K562 (cell line): ENCODE measurements at regions not wholly inside any gene's neighbourhood (a gene's known extent, or its start where the extent isn't known, plus 50 kb on each side); places are given as distances from the start of the nearest gene placed in this dataset.

ENCODE experiments used
- ATAC-seq: fragments of 200-7000 bp; cut with Tn5 transposase; 3 replicates; pipeline ENCODE4 v1.9.1; 2020; ENCODE audit warnings: moderate library complexity
- BruUV-seq: library from RNA; stranded (reverse); fragments of 400-500 nt; replicated peaks from 2 replicates; lab custom pipeline; 2021; lab: Mats Ljungman, UMichigan
- CTCF ChIA-PET: fragments of 300-600 bp; formaldehyde crosslinking; extraction: SDS; loops from one replicate; lab custom pipeline; 2021; ENCODE audit warnings: low intra/inter-chr PET ratio; lab: Yijun Ruan, JAX
- POLR2A ChIA-PET: fragments of 300-600, 350-650 bp; sonication (Branson Sonifier 250); formaldehyde crosslinking; extraction: SDS; loops from one replicate; lab custom pipeline; 2021; ENCODE audit warnings: antibody characterized with exemption, inconsistent platforms; lab: Yijun Ruan, JAX
- DNase-seq, 4 experiments: peaks; one replicate each; pipeline versions ENCODE4 v3.0.0 to v3.0.0-alpha.2; 2011 to 2018; ENCODE audit warnings: low spot score in 3 of 4, mixed read lengths in 3 of 4; ENCODE audit errors: extremely low read depth in 1 of 4
- FAIRE-seq: peaks from 2 replicates; lab custom pipeline; 2011; peaks lifted over from hg19 to GRCh38; lab: Jason Lieb, UNC
- H2AFZ ChIP-seq: 2 replicates; pipeline ENCODE4 v1.6.0; 2011; ENCODE audit warnings: low read depth, low read length, control low read depth, inconsistent platforms
- H3K27ac ChIP-seq: fragments of 200-600 bp; 3 replicates; pipeline ENCODE4 v1.8.0; 2011; ENCODE audit warnings: low read depth, mild to moderate bottlenecking, control low read depth, inconsistent platforms, low read length, moderate library complexity, mixed read lengths; ENCODE audit errors: extremely low read depth
- H3K27me3 ChIP-seq, 2 experiments: fragments of 300-600 bp in 1 of 2; 2 replicates in 1 of 2; 3 replicates in 1 of 2; pipeline versions ENCODE4 v1.6.0 to v1.8.0; 2011; ENCODE audit warnings: inconsistent platforms in 2 of 2, low read length in 2 of 2, mild to moderate bottlenecking in 1 of 2, mixed read lengths in 1 of 2, moderate library complexity in 1 of 2; ENCODE audit not compliant: control insufficient read depth in 2 of 2, insufficient read depth in 2 of 2
- H3K36me3 ChIP-seq: fragments of 300-600 bp; 3 replicates; pipeline ENCODE4 v1.8.0; 2011; ENCODE audit warnings: mild to moderate bottlenecking, low read length, inconsistent platforms; ENCODE audit not compliant: control insufficient read depth, insufficient read depth
- H3K4me1 ChIP-seq, 2 experiments: fragments of 200-600 bp in 1 of 2; replicated peaks in 1 of 2; 2 replicates in 1 of 2; 3 replicates in 1 of 2; pipeline versions ENCODE4 v1.5.1 to v1.8.0; 2011; ENCODE audit warnings: inconsistent platforms in 2 of 2, low read length in 2 of 2, mild to moderate bottlenecking in 1 of 2, mixed read lengths in 1 of 2, moderate library complexity in 1 of 2; ENCODE audit not compliant: control insufficient read depth in 2 of 2, insufficient read depth in 2 of 2
- H3K4me2 ChIP-seq: 2 replicates; pipeline ENCODE4 v1.6.1; 2011; ENCODE audit warnings: low read length, control low read depth, inconsistent platforms, mixed read lengths; ENCODE audit not compliant: insufficient read depth
- H3K4me3 ChIP-seq: fragments of 200-600 bp; sonication (generic), shearing (Covaris generic); 2 replicates; pipeline ENCODE4 v1.5.1; 2016; ENCODE audit warnings: control low read depth, inconsistent platforms
- H3K79me2 ChIP-seq: fragments of 200-600 bp; 3 replicates; pipeline ENCODE4 v1.8.0; 2011; ENCODE audit warnings: low read length, inconsistent platforms; ENCODE audit not compliant: control insufficient read depth, insufficient read depth
- H3K9ac ChIP-seq, 2 experiments: 2 replicates each; pipeline versions ENCODE4 v1.6.0 to v1.6.1; 2011; ENCODE audit warnings: low read depth in 2 of 2, low read length in 2 of 2, control low read depth in 1 of 2, inconsistent platforms in 1 of 2, mild to moderate bottlenecking in 1 of 2, mixed read lengths in 1 of 2; ENCODE audit not compliant: insufficient read depth in 1 of 2
- H3K9me1 ChIP-seq: one replicate; pipeline ENCODE4 v1.6.0; 2011; ENCODE audit warnings: inconsistent platforms, mild to moderate bottlenecking, low read length, moderate library complexity; ENCODE audit not compliant: control insufficient read depth, insufficient read depth
- H3K9me3 ChIP-seq: replicated peaks from 2 replicates; pipeline ENCODE4 v1.5.1; 2011; ENCODE audit warnings: low read depth, low read length, inconsistent platforms; ENCODE audit not compliant: control insufficient read depth, insufficient read depth
- H4K20me1 ChIP-seq: replicated peaks from 2 replicates; pipeline ENCODE4 v1.6.1; 2011; ENCODE audit warnings: low read length, inconsistent platforms, mixed read lengths; ENCODE audit not compliant: control insufficient read depth, insufficient read depth
- BCL6 ChIP-seq: fragments of 250-450 bp; sonication (Bioruptor Pico); IDR thresholded peaks from 2 replicates; pipeline ENCODE4 v1.4.0; 2020
- CC2D1A ChIP-seq: fragments of 450-650 bp; IDR thresholded peaks from 2 replicates; pipeline ENCODE4 v1.6.1; 2017; ENCODE audit warnings: mild to moderate bottlenecking
- CEBPG ChIP-seq, 3 experiments: fragments of 200-800 bp in 1 of 3; sonication (Bioruptor generic) in 1 of 3; sonication (generic) in 1 of 3; formaldehyde crosslinking in 1 of 3; IDR thresholded peaks in 2 of 3; conservative IDR thresholded peaks in 1 of 3; 2 replicates each; pipeline versions ENCODE4 v1.6.1 to v1.8.0; 2016 to 2022; ENCODE audit warnings: missing compliant biosample characterization in 2 of 3, missing genetic modification characterization in 2 of 3, mild to moderate bottlenecking in 1 of 3, missing genetic modification reagents in 1 of 3
- CXXC5 ChIP-seq: fragments of 250-450 bp; sonication (Bioruptor Pico); IDR thresholded peaks from 2 replicates; pipeline ENCODE4 v1.8.0; 2022; ENCODE audit warnings: inconsistent platforms, mild to moderate bottlenecking, moderate library complexity
- FIP1L1 ChIP-seq: fragments of 200-400 bp; formaldehyde crosslinking; IDR thresholded peaks from 2 replicates; pipeline ENCODE4 v1.6.1; 2018; ENCODE audit warnings: mild to moderate bottlenecking, low read depth, low read length; ENCODE audit not compliant: poor library complexity, severe bottlenecking
- IRF2 ChIP-seq: sonication (generic); formaldehyde crosslinking; IDR thresholded peaks from 2 replicates; pipeline ENCODE4 v1.8.1; 2022; ENCODE audit warnings: mild to moderate bottlenecking, missing genetic modification reagents
- L3MBTL2 ChIP-seq: fragments of 450-650 bp; IDR thresholded peaks from 2 replicates; pipeline ENCODE4 v1.6.1; 2016; ENCODE audit warnings: mild to moderate bottlenecking, moderate library complexity
- MEF2D ChIP-seq: conservative IDR thresholded peaks from 2 replicates; pipeline ENCODE4 v1.6.1; 2016; ENCODE audit warnings: low read depth, missing genetic modification characterization, missing compliant biosample characterization
- MTA3 ChIP-seq: fragments of 450-650 bp; formaldehyde crosslinking; IDR thresholded peaks from 2 replicates; pipeline ENCODE4 v1.6.1; 2017; ENCODE audit warnings: mild to moderate bottlenecking, borderline replicate concordance
- PHF20 ChIP-seq: fragments of 450-650 bp; IDR thresholded peaks from 2 replicates; pipeline ENCODE4 v1.6.1; 2018; ENCODE audit not compliant: partially characterized antibody
- POLR2B ChIP-seq: fragments of 450-650 bp; IDR thresholded peaks from 2 replicates; pipeline ENCODE4 v1.6.1; 2018; ENCODE audit warnings: low read depth; ENCODE audit not compliant: partially characterized antibody
- ZKSCAN1 ChIP-seq: fragments of 150-350 bp; IDR thresholded peaks from 2 replicates; pipeline ENCODE4 v1.6.1; 2016; ENCODE audit warnings: low read depth, low read length
- ZNF184 ChIP-seq: sonication (generic); formaldehyde crosslinking; IDR thresholded peaks from 2 replicates; pipeline ENCODE4 v1.5.0; 2020; ENCODE audit warnings: missing genetic modification reagents
- ZNF197 ChIP-seq: fragments of 200-800 bp; sonication (Bioruptor generic); IDR thresholded peaks from 2 replicates; pipeline ENCODE4 v1.6.1; 2016; ENCODE audit warnings: low read depth, missing genetic modification characterization, missing compliant biosample characterization
- ZNF431 ChIP-seq: sonication (generic); formaldehyde crosslinking; IDR thresholded peaks from 2 replicates; pipeline ENCODE4 v1.8.0; 2022; ENCODE audit warnings: mild to moderate bottlenecking, missing genetic modification reagents
- ZNF551 ChIP-seq: fragments of 250-450 bp; sonication (Bioruptor Pico); IDR thresholded peaks from 2 replicates; pipeline ENCODE4 v1.5.0; 2021; ENCODE audit warnings: mild to moderate bottlenecking, moderate library complexity
- ZNF589 ChIP-seq: fragments of 200-800 bp; sonication (Bioruptor generic); IDR thresholded peaks from 2 replicates; pipeline ENCODE4 v1.6.1; 2016; ENCODE audit warnings: low read depth, missing genetic modification characterization, missing compliant biosample characterization
- ZNF668 ChIP-seq: fragments of 250-450 bp; sonication (Bioruptor Pico); IDR thresholded peaks from 2 replicates; pipeline ENCODE4 v1.8.0; 2022; ENCODE audit warnings: mild to moderate bottlenecking, inconsistent platforms
- ZNF77 ChIP-seq: fragments of 250-450 bp; sonication (Bioruptor Pico); IDR thresholded peaks from 2 replicates; pipeline ENCODE4 v1.5.0; 2020
- WGBS: fragments of 100-300 bp; shearing (Covaris generic); methylation state at CpG from one replicate; pipeline ENCODE4 v1.1.6; 2016; ENCODE audit warnings: low coverage, mixed read lengths; ENCODE audit not compliant: insufficient coverage; ENCODE audit errors: missing lambda C conversion rate; 5-methylcytosine and 5-hydroxymethylcytosine counted together
- in situ Hi-C: fragments of 300-500 bp; cut with MboI; formaldehyde crosslinking; loops from 4 replicates; pipeline ENCODE4 v1.15.0; 2018; ENCODE audit warnings: inconsistent platforms, mixed read lengths
- intact Hi-C: fragments of 100-400 bp; cut with micrococcal nuclease; formaldehyde crosslinking; loops from 2 replicates; pipeline ENCODE4 v1.14.2; 2022
- TF ChIP-seq, protein P1 (sequence below): sonication (generic); formaldehyde crosslinking; IDR thresholded peaks from 2 replicates; pipeline ENCODE4 v1.8.1; 2023; ENCODE audit warnings: mild to moderate bottlenecking, missing genetic modification reagents
- TF ChIP-seq, protein P2 (sequence below), 2 experiments: fragments of 200-800 bp in 1 of 2; sonication (Bioruptor generic) in 1 of 2; sonication (generic) in 1 of 2; formaldehyde crosslinking in 1 of 2; IDR thresholded peaks in 1 of 2; conservative IDR thresholded peaks in 1 of 2; 2 replicates each; pipeline versions ENCODE4 v1.5.0 to v1.6.1; 2016 to 2020; ENCODE audit warnings: missing compliant biosample characterization in 1 of 2, missing genetic modification characterization in 1 of 2, missing genetic modification reagents in 1 of 2

DNA sequence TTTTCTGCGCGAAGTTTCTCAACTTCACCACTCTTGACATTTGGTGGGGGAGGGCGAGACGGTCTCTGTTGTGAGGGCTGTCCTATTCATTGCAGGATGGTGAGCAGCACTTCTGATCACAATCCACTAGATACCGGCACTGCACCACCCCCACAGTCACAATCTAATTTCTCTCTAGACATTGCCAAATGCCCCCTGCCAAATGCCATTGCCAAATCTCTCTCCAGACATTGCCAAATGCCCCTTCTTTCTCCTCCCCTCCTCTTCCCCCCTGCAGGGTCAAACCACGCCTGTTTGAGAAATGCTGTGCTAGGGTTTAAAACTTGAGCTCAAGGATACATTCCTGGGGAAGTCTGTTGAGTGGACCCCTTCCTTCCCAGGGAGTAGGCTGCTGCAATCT, 603.5 kb upstream of the CDH4 start (continued):
- TF ChIP-seq, protein P1, sequence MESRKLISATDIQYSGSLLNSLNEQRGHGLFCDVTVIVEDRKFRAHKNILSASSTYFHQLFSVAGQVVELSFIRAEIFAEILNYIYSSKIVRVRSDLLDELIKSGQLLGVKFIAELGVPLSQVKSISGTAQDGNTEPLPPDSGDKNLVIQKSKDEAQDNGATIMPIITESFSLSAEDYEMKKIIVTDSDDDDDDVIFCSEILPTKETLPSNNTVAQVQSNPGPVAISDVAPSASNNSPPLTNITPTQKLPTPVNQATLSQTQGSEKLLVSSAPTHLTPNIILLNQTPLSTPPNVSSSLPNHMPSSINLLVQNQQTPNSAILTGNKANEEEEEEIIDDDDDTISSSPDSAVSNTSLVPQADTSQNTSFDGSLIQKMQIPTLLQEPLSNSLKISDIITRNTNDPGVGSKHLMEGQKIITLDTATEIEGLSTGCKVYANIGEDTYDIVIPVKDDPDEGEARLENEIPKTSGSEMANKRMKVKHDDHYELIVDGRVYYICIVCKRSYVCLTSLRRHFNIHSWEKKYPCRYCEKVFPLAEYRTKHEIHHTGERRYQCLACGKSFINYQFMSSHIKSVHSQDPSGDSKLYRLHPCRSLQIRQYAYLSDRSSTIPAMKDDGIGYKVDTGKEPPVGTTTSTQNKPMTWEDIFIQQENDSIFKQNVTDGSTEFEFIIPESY = no peak
- TF ChIP-seq, protein P2, sequence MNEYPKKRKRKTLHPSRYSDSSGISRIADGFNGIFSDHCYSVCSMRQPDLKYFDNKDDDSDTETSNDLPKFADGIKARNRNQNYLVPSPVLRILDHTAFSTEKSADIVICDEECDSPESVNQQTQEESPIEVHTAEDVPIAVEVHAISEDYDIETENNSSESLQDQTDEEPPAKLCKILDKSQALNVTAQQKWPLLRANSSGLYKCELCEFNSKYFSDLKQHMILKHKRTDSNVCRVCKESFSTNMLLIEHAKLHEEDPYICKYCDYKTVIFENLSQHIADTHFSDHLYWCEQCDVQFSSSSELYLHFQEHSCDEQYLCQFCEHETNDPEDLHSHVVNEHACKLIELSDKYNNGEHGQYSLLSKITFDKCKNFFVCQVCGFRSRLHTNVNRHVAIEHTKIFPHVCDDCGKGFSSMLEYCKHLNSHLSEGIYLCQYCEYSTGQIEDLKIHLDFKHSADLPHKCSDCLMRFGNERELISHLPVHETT (CRISPR knock-in tag; conservative IDR thresholded peaks at IDR 0.05 in 1 of 2, IDR thresholded peaks at IDR 0.05 in 1 of 2) = no peak
- TF ChIP-seq POLR2B (no peak), ZNF551 (CRISPR knock-in tag) (no peak), ZNF668 (CRISPR knock-in tag) (no peak), IRF2 (no peak)

DNA sequence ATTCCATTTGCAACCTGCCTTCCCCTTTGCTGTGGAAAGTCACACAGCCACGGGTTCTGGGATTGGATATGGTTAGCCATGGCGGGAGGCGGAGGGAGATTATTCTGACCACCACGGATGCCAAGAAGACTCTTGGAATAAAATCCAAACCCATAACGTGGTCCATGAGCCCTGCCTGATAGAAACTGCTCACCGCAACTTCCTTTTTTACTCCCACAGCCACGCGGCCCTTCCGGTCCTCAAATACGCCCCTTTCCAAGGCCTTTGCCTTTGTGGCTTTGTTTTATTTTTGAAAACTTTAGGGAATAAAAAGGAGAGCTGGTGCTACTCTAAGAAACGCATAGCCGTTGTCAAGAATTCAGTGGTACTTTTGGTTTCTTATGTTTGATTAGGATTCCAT, 602.5 kb upstream of the CDH4 start:
- Histone ChIP-seq H3K36me3 (no peaks in the 10 kb centered on the region), H2AFZ (no peak overlapping the region), H3K9me3 (no peaks in the 10 kb centered on the region), H3K9ac (no peak overlapping the region), H3K9me1 (no peaks in the 10 kb centered on the region), H3K4me3 (no peak overlapping the region), H4K20me1 (no peaks in the 10 kb centered on the region), H3K4me2 (no peak overlapping the region), H3K27ac (no peak overlapping the region), H3K79me2 (no peaks in the 10 kb centered on the region), H3K27me3 (no peaks in the 10 kb centered on the region), H3K4me1 (no peaks in the 10 kb centered on the region)
- WGBS = under 1% methylated on average over 12 of the region's 12 CpGs
- BruUV-seq = no TSS peak
- FAIRE-seq (no peak), ATAC-seq (no peak), DNase-seq (no peak)
- POLR2A ChIA-PET = interaction anchor here (0.6 kb wide), 1 partner anchor 87 kb away, joined by 3 read pairs; no protein-coding TSS in a partner anchor
- CTCF ChIA-PET = no interaction called here
- in situ Hi-C loops (no loop called here), intact Hi-C loops (no loop called here)
- TF ChIP-seq CC2D1A (no peak), ZNF184 (CRISPR knock-in tag) (no peak), BCL6 (CRISPR knock-in tag) (no peak), CEBPG (CRISPR knock-in tag; IDR thresholded peaks at IDR 0.05) (no peak), CEBPG (tag; conservative IDR thresholded peaks at IDR 0.05 in 1 of 2, IDR thresholded peaks at IDR 0.05 in 1 of 2) (no peak), MEF2D (tag) (no peak), ZNF589 (no peak), ZKSCAN1 (no peak), ZNF77 (CRISPR knock-in tag) (no peak), PHF20 (no peak), FIP1L1 (no peak), ZNF431 (CRISPR knock-in tag) (no peak), MTA3 (no peak), L3MBTL2 (no peak), CXXC5 (CRISPR knock-in tag) (no peak), ZNF197 (CRISPR knock-in tag) (no peak)
